CD14-positive monocyte (primary cell): ENCODE measurements at regions not wholly inside any gene's neighbourhood (a gene's known extent, or its start where the extent isn't known, plus 50 kb on each side); places are given as distances from the start of the nearest gene placed in this dataset.

ENCODE experiments used
- DNase-seq, 3 donors: peaks; one replicate each; pipeline ENCODE4 v3.0.0-alpha.2; 2011 to 2022
- H2AFZ ChIP-seq: 2 replicates; pipeline ENCODE4 v1.6.0; 2012; ENCODE audit warnings: mild to moderate bottlenecking, low read depth, low read length, inconsistent platforms; ENCODE audit not compliant: insufficient read depth, poor library complexity, severe bottlenecking
- H3K27ac ChIP-seq, 2 donors: 1 replicate in 1 of 2; 2 replicates in 1 of 2; pipeline ENCODE4 v1.5.1; 2012 to 2013; ENCODE audit warnings: low read length in 2 of 2, control low read depth in 1 of 2, inconsistent platforms in 1 of 2, low read depth in 1 of 2, mild to moderate bottlenecking in 1 of 2
- H3K27me3 ChIP-seq, 2 donors: one replicate each; pipeline versions ENCODE4 v1.6.0 to v1.6.1; 2011 to 2013; ENCODE audit warnings: low read length in 2 of 2; ENCODE audit not compliant: control insufficient read depth in 2 of 2, insufficient read depth in 2 of 2
- H3K36me3 ChIP-seq, 2 donors: replicated peaks in 1 of 2; 1 replicate in 1 of 2; 2 replicates in 1 of 2; pipeline versions ENCODE4 v1.5.1 to v1.6.1; 2012 to 2013; ENCODE audit warnings: low read length in 2 of 2, control low read depth in 1 of 2, inconsistent platforms in 1 of 2, mild to moderate bottlenecking in 1 of 2; ENCODE audit not compliant: insufficient read depth in 2 of 2, control insufficient read depth in 1 of 2
- H3K4me1 ChIP-seq, 2 donors: 1 replicate in 1 of 2; 2 replicates in 1 of 2; pipeline versions ENCODE4 v1.5.1 to v1.6.1; 2012 to 2013; ENCODE audit warnings: low read length in 2 of 2, control low read depth in 1 of 2, inconsistent platforms in 1 of 2, mild to moderate bottlenecking in 1 of 2, moderate library complexity in 1 of 2; ENCODE audit not compliant: insufficient read depth in 2 of 2, control insufficient read depth in 1 of 2
- H3K4me2 ChIP-seq: replicated peaks from 2 replicates; pipeline ENCODE3; 2012; ENCODE audit warnings: low read length, moderate library complexity, mild to moderate bottlenecking; ENCODE audit not compliant: poor library complexity, severe bottlenecking; ENCODE audit errors: extremely low read depth
- H3K4me3 ChIP-seq, 3 experiments: fragments of 200-600 bp in 1 of 3; sonication (generic) in 1 of 3; replicated peaks in 1 of 3; 1 replicate in 2 of 3; 2 replicates in 1 of 3; pipeline ENCODE4 v1.5.1; 2011 to 2013; ENCODE audit warnings: low read length in 3 of 3, mild to moderate bottlenecking in 3 of 3, control low read depth in 2 of 3, low read depth in 2 of 3, inconsistent platforms in 1 of 3, moderate library complexity in 1 of 3
- H3K79me2 ChIP-seq: 2 replicates; pipeline ENCODE4 v1.6.0; 2012; ENCODE audit warnings: mild to moderate bottlenecking, control low read depth, inconsistent platforms, low read length, moderate library complexity; ENCODE audit not compliant: insufficient read depth
- H3K9ac ChIP-seq: 2 replicates; pipeline ENCODE4 v1.6.0; 2017; ENCODE audit warnings: low read length, mild to moderate bottlenecking; ENCODE audit not compliant: insufficient read depth, poor library complexity, severe bottlenecking
- H3K9me3 ChIP-seq, 2 donors: replicated peaks in 1 of 2; 1 replicate in 1 of 2; 2 replicates in 1 of 2; pipeline versions ENCODE4 v1.5.1 to v1.6.1; 2012 to 2013; ENCODE audit warnings: low read length in 2 of 2, control low read depth in 1 of 2; ENCODE audit not compliant: control insufficient read depth in 1 of 2, insufficient read depth in 1 of 2
- H4K20me1 ChIP-seq: 2 replicates; pipeline ENCODE4 v1.6.0; 2012; ENCODE audit warnings: mild to moderate bottlenecking, low read length, control low read depth, moderate library complexity; ENCODE audit not compliant: insufficient read depth
- H3K27ac Mint-ChIP-seq, 7 donors: one replicate each; pipeline ENCODE4 v1.8.0; 2020; ENCODE audit warnings: mild to moderate bottlenecking in 7 of 7, mixed read lengths in 7 of 7, moderate library complexity in 6 of 7, inconsistent platforms in 2 of 7
- H3K27me3 Mint-ChIP-seq, 3 donors: one replicate each; pipeline ENCODE4 v1.8.0; 2021 to 2022; ENCODE audit warnings: low read depth in 3 of 3, mild to moderate bottlenecking in 3 of 3, mixed read lengths in 3 of 3, moderate library complexity in 3 of 3, inconsistent platforms in 1 of 3
- H3K36me3 Mint-ChIP-seq, 2 donors: one replicate each; pipeline ENCODE4 v1.8.0; 2020; ENCODE audit warnings: mixed read lengths in 2 of 2, inconsistent platforms in 1 of 2, mild to moderate bottlenecking in 1 of 2
- H3K4me1 Mint-ChIP-seq: one replicate; pipeline ENCODE4 v1.8.0; 2020; ENCODE audit warnings: mild to moderate bottlenecking, mixed read lengths
- H3K4me3 Mint-ChIP-seq, 2 donors: one replicate each; pipeline ENCODE4 v1.8.0; 2020; ENCODE audit warnings: mild to moderate bottlenecking in 2 of 2, mixed read lengths in 2 of 2, moderate library complexity in 1 of 2
- H3K9me3 Mint-ChIP-seq, 7 donors: one replicate each; pipeline ENCODE4 v1.8.0; 2020 to 2022; ENCODE audit warnings: mixed read lengths in 7 of 7, mild to moderate bottlenecking in 6 of 7, moderate library complexity in 6 of 7, inconsistent platforms in 2 of 7
- WGBS: methylation state at CpG from one replicate; pipeline ENCODE4 v1.1.5; 2013; ENCODE audit warnings: missing lambda C conversion rate; ENCODE audit not compliant: insufficient coverage; 5-methylcytosine and 5-hydroxymethylcytosine counted together
- intact Hi-C, 2 donors: fragments of 100-400 bp; cut with micrococcal nuclease; formaldehyde crosslinking; loops; one replicate each; pipeline versions ENCODE4 v1.15.0 to v1.15.1; 2023
- TF ChIP-seq, protein P1 (sequence below): fragments of 200-600 bp; IDR thresholded peaks from one replicate; pipeline ENCODE4 v1.8.0; 2022; ENCODE audit warnings: antibody characterized with exemption, mild to moderate bottlenecking

DNA sequence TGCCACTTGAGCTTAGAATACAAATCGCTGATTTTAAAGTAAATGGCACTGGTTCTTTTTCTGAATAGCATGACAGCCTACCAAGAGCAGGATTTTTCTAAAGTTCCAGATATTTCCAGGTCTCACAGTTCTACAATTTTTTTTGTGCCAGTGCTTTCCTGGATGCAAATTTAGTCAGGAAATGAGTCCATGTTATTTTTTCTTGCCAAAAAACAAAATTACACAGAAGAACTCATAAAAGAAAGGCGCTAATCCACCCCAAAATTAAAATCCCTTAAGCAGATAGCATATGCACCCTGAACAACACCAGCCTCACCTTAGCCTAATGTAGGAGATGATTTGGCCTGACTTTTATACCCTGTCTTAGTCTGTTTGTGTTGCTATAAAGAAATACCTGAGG lies 86.4 kb upstream of the ARG1 start:
- no peak overlapping the region for H3K4me2 ChIP-seq
- H3K27me3 ChIP-seq: no peaks in the 10 kb centered on the region
- Mint-ChIP-seq H3K4me3 (no peak overlapping the region), H3K27me3 (no peaks in the 10 kb centered on the region), H3K27ac (no peak overlapping the region), H3K36me3 (no peaks in the 10 kb centered on the region), H3K9me3 (peaks cover 0 to 14% (median 8%) of the 10 kb centered on the region in 7 donors), H3K4me1 (no peaks in the 10 kb centered on the region)
- no peak overlapping the region for H3K9ac ChIP-seq
- H3K9me3 ChIP-seq: peaks cover 0 to 4% of the 10 kb centered on the region in 2 donors
- H2AFZ ChIP-seq: no peak overlapping the region
- H3K27ac ChIP-seq: no peak overlapping the region
- H3K4me1 ChIP-seq: no peaks in the 10 kb centered on the region
- H3K36me3 ChIP-seq: no peaks in the 10 kb centered on the region
- intact Hi-C loops: no loop called here
- H3K79me2 ChIP-seq: no peaks in the 10 kb centered on the region
- H3K4me3 ChIP-seq: no peak overlapping the region
- TF ChIP-seq, protein P1, sequence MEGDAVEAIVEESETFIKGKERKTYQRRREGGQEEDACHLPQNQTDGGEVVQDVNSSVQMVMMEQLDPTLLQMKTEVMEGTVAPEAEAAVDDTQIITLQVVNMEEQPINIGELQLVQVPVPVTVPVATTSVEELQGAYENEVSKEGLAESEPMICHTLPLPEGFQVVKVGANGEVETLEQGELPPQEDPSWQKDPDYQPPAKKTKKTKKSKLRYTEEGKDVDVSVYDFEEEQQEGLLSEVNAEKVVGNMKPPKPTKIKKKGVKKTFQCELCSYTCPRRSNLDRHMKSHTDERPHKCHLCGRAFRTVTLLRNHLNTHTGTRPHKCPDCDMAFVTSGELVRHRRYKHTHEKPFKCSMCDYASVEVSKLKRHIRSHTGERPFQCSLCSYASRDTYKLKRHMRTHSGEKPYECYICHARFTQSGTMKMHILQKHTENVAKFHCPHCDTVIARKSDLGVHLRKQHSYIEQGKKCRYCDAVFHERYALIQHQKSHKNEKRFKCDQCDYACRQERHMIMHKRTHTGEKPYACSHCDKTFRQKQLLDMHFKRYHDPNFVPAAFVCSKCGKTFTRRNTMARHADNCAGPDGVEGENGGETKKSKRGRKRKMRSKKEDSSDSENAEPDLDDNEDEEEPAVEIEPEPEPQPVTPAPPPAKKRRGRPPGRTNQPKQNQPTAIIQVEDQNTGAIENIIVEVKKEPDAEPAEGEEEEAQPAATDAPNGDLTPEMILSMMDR: no peak
- no CpG with 5 or more reads among the region's 2 CpGs for WGBS
- no peaks in the 10 kb centered on the region for H4K20me1 ChIP-seq
- no peak for DNase-seq

DNA sequence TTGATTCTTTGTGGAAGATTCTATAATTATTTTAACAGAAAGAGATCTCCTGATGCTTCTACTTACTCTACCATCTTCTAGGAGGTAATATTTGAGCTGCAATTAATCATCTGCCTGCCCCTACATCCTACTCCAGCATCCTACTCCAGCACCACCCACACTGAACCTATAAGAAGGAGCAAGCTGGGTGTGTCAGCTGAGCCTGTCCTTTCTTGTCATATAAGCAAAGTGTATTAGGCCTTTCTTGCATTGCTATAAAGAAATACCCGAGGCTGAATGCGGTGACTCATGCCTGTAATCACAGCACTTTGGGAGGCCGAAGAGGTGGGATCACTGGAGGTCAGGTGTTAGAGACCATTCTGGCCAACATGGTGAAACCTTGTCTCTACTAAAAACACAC lies 84.2 kb upstream of the ARG1 start:
- no peaks in the 10 kb centered on the region for H3K36me3 Mint-ChIP-seq
- no peaks in the 10 kb centered on the region for H3K4me1 Mint-ChIP-seq
- H3K27ac Mint-ChIP-seq: peak overlapping the region in 1 of 7 donors; percentile 54
- no peak for DNase-seq
- Histone ChIP-seq H3K9ac (no peak overlapping the region), H3K4me3 (no peak overlapping the region), H3K27ac (no peak overlapping the region), H3K4me1 (no peaks in the 10 kb centered on the region), H4K20me1 (no peaks in the 10 kb centered on the region), H2AFZ (no peak overlapping the region), H3K36me3 (no peaks in the 10 kb centered on the region), H3K27me3 (no peaks in the 10 kb centered on the region), H3K79me2 (no peaks in the 10 kb centered on the region), H3K9me3 (peaks cover 0 to 4% of the 10 kb centered on the region in 2 donors), H3K4me2 (no peak overlapping the region)
- TF ChIP-seq, protein P1: no peak
- peaks cover 0 to 14% (median 5%) of the 10 kb centered on the region in 7 donors for H3K9me3 Mint-ChIP-seq
- WGBS: 100% methylated on average over 2 of the region's 3 CpGs
- no peak overlapping the region for H3K4me3 Mint-ChIP-seq
- no peaks in the 10 kb centered on the region for H3K27me3 Mint-ChIP-seq
- intact Hi-C loops: no loop called here
